ENCODE measurements at regions not wholly inside any gene's neighbourhood (a gene's known extent, or its start where the extent isn't known, plus 50 kb on each side); places are given as distances from the start of the nearest gene placed in this dataset.

DNA sequence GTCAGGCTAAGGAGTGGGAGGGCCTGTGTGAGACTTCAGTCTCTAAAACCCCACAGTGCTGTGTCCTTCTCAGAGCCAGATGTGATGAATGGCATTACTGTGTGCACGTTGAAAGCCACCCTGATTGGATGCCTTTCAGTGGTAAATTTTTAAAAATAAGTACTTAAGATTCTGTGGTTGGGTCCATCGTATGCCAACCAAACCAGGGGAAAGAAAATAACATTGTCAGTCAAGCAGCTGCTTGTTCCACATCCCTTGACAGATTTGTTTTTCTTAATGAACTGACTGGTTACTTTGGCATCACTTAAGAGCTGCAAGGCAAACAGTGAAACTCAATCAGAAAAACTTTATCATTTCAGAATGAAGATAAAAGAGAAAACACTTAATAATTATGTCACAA, 334.0 kb upstream of the NT5E start:
- TF ChIP-seq, protein P1, sequence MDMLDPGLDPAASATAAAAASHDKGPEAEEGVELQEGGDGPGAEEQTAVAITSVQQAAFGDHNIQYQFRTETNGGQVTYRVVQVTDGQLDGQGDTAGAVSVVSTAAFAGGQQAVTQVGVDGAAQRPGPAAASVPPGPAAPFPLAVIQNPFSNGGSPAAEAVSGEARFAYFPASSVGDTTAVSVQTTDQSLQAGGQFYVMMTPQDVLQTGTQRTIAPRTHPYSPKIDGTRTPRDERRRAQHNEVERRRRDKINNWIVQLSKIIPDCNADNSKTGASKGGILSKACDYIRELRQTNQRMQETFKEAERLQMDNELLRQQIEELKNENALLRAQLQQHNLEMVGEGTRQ (CRISPR knock-in tag; IDR thresholded peaks at IDR 0.05), result no peak
- TF ChIP-seq, protein P2, sequence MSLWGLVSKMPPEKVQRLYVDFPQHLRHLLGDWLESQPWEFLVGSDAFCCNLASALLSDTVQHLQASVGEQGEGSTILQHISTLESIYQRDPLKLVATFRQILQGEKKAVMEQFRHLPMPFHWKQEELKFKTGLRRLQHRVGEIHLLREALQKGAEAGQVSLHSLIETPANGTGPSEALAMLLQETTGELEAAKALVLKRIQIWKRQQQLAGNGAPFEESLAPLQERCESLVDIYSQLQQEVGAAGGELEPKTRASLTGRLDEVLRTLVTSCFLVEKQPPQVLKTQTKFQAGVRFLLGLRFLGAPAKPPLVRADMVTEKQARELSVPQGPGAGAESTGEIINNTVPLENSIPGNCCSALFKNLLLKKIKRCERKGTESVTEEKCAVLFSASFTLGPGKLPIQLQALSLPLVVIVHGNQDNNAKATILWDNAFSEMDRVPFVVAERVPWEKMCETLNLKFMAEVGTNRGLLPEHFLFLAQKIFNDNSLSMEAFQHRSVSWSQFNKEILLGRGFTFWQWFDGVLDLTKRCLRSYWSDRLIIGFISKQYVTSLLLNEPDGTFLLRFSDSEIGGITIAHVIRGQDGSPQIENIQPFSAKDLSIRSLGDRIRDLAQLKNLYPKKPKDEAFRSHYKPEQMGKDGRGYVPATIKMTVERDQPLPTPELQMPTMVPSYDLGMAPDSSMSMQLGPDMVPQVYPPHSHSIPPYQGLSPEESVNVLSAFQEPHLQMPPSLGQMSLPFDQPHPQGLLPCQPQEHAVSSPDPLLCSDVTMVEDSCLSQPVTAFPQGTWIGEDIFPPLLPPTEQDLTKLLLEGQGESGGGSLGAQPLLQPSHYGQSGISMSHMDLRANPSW (CRISPR knock-in tag; conservative IDR thresholded peaks at IDR 0.05; ENCODE audit: low read depth), result no peak
- TF ChIP-seq, protein P3, sequence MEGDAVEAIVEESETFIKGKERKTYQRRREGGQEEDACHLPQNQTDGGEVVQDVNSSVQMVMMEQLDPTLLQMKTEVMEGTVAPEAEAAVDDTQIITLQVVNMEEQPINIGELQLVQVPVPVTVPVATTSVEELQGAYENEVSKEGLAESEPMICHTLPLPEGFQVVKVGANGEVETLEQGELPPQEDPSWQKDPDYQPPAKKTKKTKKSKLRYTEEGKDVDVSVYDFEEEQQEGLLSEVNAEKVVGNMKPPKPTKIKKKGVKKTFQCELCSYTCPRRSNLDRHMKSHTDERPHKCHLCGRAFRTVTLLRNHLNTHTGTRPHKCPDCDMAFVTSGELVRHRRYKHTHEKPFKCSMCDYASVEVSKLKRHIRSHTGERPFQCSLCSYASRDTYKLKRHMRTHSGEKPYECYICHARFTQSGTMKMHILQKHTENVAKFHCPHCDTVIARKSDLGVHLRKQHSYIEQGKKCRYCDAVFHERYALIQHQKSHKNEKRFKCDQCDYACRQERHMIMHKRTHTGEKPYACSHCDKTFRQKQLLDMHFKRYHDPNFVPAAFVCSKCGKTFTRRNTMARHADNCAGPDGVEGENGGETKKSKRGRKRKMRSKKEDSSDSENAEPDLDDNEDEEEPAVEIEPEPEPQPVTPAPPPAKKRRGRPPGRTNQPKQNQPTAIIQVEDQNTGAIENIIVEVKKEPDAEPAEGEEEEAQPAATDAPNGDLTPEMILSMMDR (IDR thresholded peaks at IDR 0.05), result no peak
- TF ChIP-seq ZBTB21 (CRISPR knock-in tag; IDR thresholded peaks at IDR 0.05; ENCODE audit: borderline replicate concordance) (no peak), NFE2L1 (CRISPR knock-in tag; IDR thresholded peaks at IDR 0.05) (no peak), SMAD4 (CRISPR knock-in tag; IDR thresholded peaks at IDR 0.05) (no peak), SP1 (CRISPR knock-in tag; conservative IDR thresholded peaks at IDR 0.05) (no peak), NR3C1 (CRISPR knock-in tag; conservative IDR thresholded peaks at IDR 0.05; ENCODE audit: low read depth) (no peak), ETV6 (CRISPR knock-in tag; IDR thresholded peaks at IDR 0.05) (no peak), ZNF416 (CRISPR knock-in tag; IDR thresholded peaks at IDR 0.05) (no peak), CREB1 (CRISPR knock-in tag; IDR thresholded peaks at IDR 0.05) (no peak), SMAD3 (CRISPR knock-in tag; IDR thresholded peaks at IDR 0.05; ENCODE audit: borderline replicate concordance) (no peak)
- TF ChIP-seq, protein P4, sequence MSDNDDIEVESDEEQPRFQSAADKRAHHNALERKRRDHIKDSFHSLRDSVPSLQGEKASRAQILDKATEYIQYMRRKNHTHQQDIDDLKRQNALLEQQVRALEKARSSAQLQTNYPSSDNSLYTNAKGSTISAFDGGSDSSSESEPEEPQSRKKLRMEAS (CRISPR knock-in tag; IDR thresholded peaks at IDR 0.05), result no peak
- TF ChIP-seq, protein P5, sequence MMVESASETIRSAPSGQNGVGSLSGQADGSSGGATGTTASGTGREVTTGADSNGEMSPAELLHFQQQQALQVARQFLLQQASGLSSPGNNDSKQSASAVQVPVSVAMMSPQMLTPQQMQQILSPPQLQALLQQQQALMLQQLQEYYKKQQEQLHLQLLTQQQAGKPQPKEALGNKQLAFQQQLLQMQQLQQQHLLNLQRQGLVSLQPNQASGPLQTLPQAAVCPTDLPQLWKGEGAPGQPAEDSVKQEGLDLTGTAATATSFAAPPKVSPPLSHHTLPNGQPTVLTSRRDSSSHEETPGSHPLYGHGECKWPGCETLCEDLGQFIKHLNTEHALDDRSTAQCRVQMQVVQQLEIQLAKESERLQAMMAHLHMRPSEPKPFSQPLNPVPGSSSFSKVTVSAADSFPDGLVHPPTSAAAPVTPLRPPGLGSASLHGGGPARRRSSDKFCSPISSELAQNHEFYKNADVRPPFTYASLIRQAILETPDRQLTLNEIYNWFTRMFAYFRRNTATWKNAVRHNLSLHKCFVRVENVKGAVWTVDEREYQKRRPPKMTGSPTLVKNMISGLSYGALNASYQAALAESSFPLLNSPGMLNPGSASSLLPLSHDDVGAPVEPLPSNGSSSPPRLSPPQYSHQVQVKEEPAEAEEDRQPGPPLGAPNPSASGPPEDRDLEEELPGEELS (CRISPR knock-in tag; IDR thresholded peaks at IDR 0.05), result no peak

Measured in WTC11 (cell line).